Neutrophil (primary cell): ENCODE measurements at regions not wholly inside any gene's neighbourhood (a gene's known extent, or its start where the extent isn't known, plus 50 kb on each side); places are given as distances from the start of the nearest gene placed in this dataset.

Experiments
- H3K27ac ChIP-seq: fragments of 200-600 bp; sonication (generic); 2 replicates; pipeline ENCODE4 v1.5.1; 2016; ENCODE audit warnings: mild to moderate bottlenecking, moderate library complexity
- H3K27me3 ChIP-seq: fragments of 200-600 bp; sonication (generic); 2 replicates; pipeline ENCODE4 v1.6.0; 2016; ENCODE audit warnings: mild to moderate bottlenecking
- H3K36me3 ChIP-seq: fragments of 200-600 bp; sonication (generic); 2 replicates; pipeline ENCODE4 v1.5.1; 2017
- H3K4me1 ChIP-seq, 2 experiments: fragments of 200-600 bp in 1 of 2; sonication (generic) in 1 of 2; 1 replicate in 1 of 2; 2 replicates in 1 of 2; pipeline versions ENCODE4 v1.5.1 to v1.6.1; 2013 to 2016; ENCODE audit warnings: low read depth in 1 of 2, low read length in 1 of 2, mild to moderate bottlenecking in 1 of 2, moderate library complexity in 1 of 2; ENCODE audit not compliant: control insufficient read depth in 1 of 2, insufficient read depth in 1 of 2
- H3K4me3 ChIP-seq, 2 experiments: fragments of 200-600 bp in 1 of 2; sonication (generic) in 1 of 2; 1 replicate in 1 of 2; 2 replicates in 1 of 2; pipeline ENCODE4 v1.5.1; 2013 to 2016; ENCODE audit warnings: low read depth in 1 of 2, low read length in 1 of 2, mild to moderate bottlenecking in 1 of 2, moderate library complexity in 1 of 2
- H3K9me3 ChIP-seq: fragments of 200-600 bp; sonication (generic); 2 replicates; pipeline ENCODE4 v1.5.1; 2016
- CTCF ChIP-seq: fragments of 200-600 bp; sonication (generic); IDR thresholded peaks from 2 replicates; pipeline ENCODE4 v1.5.1; 2016; ENCODE audit warnings: antibody characterized with exemption

GRCh38 chr11:70662691-70663098 lies 264.4 kb downstream of the CTTN start:
- Histone ChIP-seq H3K4me3 (no peak overlapping the region), H3K27ac (no peak overlapping the region), H3K36me3 (no peaks in the 10 kb centered on the region), H3K27me3 (peaks cover 69% of the 10 kb centered on the region), H3K4me1 (no peaks in the 10 kb centered on the region), H3K9me3 (no peaks in the 10 kb centered on the region)
- TF ChIP-seq CTCF, result no peak

- no peaks in the 10 kb centered on the region for H3K9me3 ChIP-seq
These were observed 265.5 kb downstream of the CTTN start for GRCh38 chr11:70663815-70664214.

GRCh38 chr11:70666311-70666710 lies 268.0 kb downstream of the CTTN start:
- Histone ChIP-seq H3K4me3 (no peak overlapping the region), H3K27me3 (peaks cover 58% of the 10 kb centered on the region), H3K27ac (no peak overlapping the region), H3K9me3 (no peaks in the 10 kb centered on the region), H3K36me3 (no peaks in the 10 kb centered on the region), H3K4me1 (no peaks in the 10 kb centered on the region)
- no peak for TF ChIP-seq CTCF

More at GRCh38 chr11:70663815-70664214, 265.5 kb downstream of the CTTN start:
- Histone ChIP-seq H3K27ac (no peak overlapping the region), H3K27me3 (peaks cover 68% of the 10 kb centered on the region), H3K36me3 (no peaks in the 10 kb centered on the region), H3K4me3 (no peak overlapping the region), H3K4me1 (no peaks in the 10 kb centered on the region)
- TF ChIP-seq CTCF, result no peak

GRCh38 chr11:70667767-70668166 lies 269.4 kb downstream of the CTTN start:
- Histone ChIP-seq H3K9me3 (no peaks in the 10 kb centered on the region), H3K4me1 (no peaks in the 10 kb centered on the region), H3K27ac (no peak overlapping the region), H3K36me3 (no peaks in the 10 kb centered on the region), H3K4me3 (no peak overlapping the region), H3K27me3 (peaks cover 47% of the 10 kb centered on the region)
- no peak for TF ChIP-seq CTCF

GRCh38 chr11:70668204-70669202 lies 270.2 kb downstream of the CTTN start:
- Histone ChIP-seq H3K36me3 (no peaks in the 10 kb centered on the region), H3K9me3 (no peaks in the 10 kb centered on the region), H3K27me3 (peaks cover 40% of the 10 kb centered on the region), H3K4me1 (no peaks in the 10 kb centered on the region), H3K27ac (no peak overlapping the region), H3K4me3 (no peak overlapping the region)
- TF ChIP-seq CTCF, result no peak
